Small intestine (tissue), 7 donors: ENCODE measurements at regions not wholly inside any gene's neighbourhood (a gene's known extent, or its start where the extent isn't known, plus 50 kb on each side); places are given as distances from the start of the nearest gene placed in this dataset.

Experiments
- DNase-seq, 2 donors: peaks; one replicate each; pipeline versions ENCODE4 v3.0.0 to v3.0.0-alpha.2; 2013
- FAIRE-seq: peaks from 2 replicates; lab custom pipeline; 2012; peaks lifted over from hg19 to GRCh38; lab: Jason Lieb, UNC
- H3K27ac ChIP-seq, 3 donors: one replicate each; pipeline ENCODE4 v1.5.1; 2013; ENCODE audit warnings: low read length in 2 of 3, mild to moderate bottlenecking in 2 of 3, control low read depth in 1 of 3, inconsistent platforms in 1 of 3, low read depth in 1 of 3, moderate library complexity in 1 of 3
- H3K27me3 ChIP-seq, 3 donors: one replicate each; pipeline ENCODE4 v1.6.1; 2013; ENCODE audit warnings: low read length in 3 of 3, inconsistent platforms in 1 of 3; ENCODE audit not compliant: control insufficient read depth in 3 of 3, insufficient read depth in 3 of 3
- H3K36me3 ChIP-seq, 3 donors: one replicate each; pipeline ENCODE4 v1.6.1; 2013; ENCODE audit warnings: low read length in 3 of 3, inconsistent platforms in 1 of 3, low read depth in 1 of 3, mild to moderate bottlenecking in 1 of 3, moderate library complexity in 1 of 3; ENCODE audit not compliant: control insufficient read depth in 3 of 3, insufficient read depth in 2 of 3
- H3K4me1 ChIP-seq, 3 donors: one replicate each; pipeline ENCODE4 v1.6.1; 2013; ENCODE audit warnings: low read length in 2 of 3, inconsistent platforms in 1 of 3, low read depth in 1 of 3, mild to moderate bottlenecking in 1 of 3, moderate library complexity in 1 of 3; ENCODE audit not compliant: control insufficient read depth in 3 of 3, insufficient read depth in 2 of 3
- H3K4me3 ChIP-seq, 3 donors: one replicate each; pipeline ENCODE4 v1.5.1; 2013; ENCODE audit warnings: low read length in 3 of 3, control low read depth in 1 of 3, inconsistent platforms in 1 of 3, low read depth in 1 of 3, mild to moderate bottlenecking in 1 of 3, moderate library complexity in 1 of 3
- H3K9me3 ChIP-seq, 2 donors: one replicate each; pipeline ENCODE4 v1.6.1; 2013; ENCODE audit warnings: low read depth in 1 of 2, low read length in 1 of 2; ENCODE audit not compliant: control insufficient read depth in 2 of 2, insufficient read depth in 1 of 2
- WGBS, 3 donors: extraction: QIAGEN DNeasy Blood & Tissue Kit; methylation state at CpG; one replicate each; pipeline ENCODE4 v1.1.7; 2013; 5-methylcytosine and 5-hydroxymethylcytosine counted together
- donor health status: healthy with polysubstance abuse.
- donor health status: control.
- donor health status: control.
- donor health status: Bipolar disorder and iron deficiency.
- donor health status: healthy.

- no peak for FAIRE-seq
- Histone ChIP-seq H3K9me3 (no peaks in the 10 kb centered on the region), H3K36me3 (no peaks in the 10 kb centered on the region), H3K27me3 (no peaks in the 10 kb centered on the region), H3K4me1 (no peaks in the 10 kb centered on the region), H3K4me3 (no peak overlapping the region), H3K27ac (no peak overlapping the region)
- WGBS, 3 donors = 91 to 95% (median 94%) methylated on average over 28 of the region's 28 CpGs
- DNase-seq = no peak
Measured at GRCh38 chr9:30574355-30575151, 1809.9 kb upstream of the ACO1 start.

GRCh38 chr9:30575218-30575617, 1809.2 kb upstream of the ACO1 start:
- no peak for DNase-seq
- 89 to 93% (median 92%) methylated on average over 16 of the region's 16 CpGs for WGBS, 3 donors
- Histone ChIP-seq H3K4me1 (no peaks in the 10 kb centered on the region), H3K4me3 (no peak overlapping the region), H3K27me3 (no peaks in the 10 kb centered on the region), H3K9me3 (no peaks in the 10 kb centered on the region), H3K27ac (no peak overlapping the region), H3K36me3 (no peaks in the 10 kb centered on the region)
- no peak for FAIRE-seq

DNA sequence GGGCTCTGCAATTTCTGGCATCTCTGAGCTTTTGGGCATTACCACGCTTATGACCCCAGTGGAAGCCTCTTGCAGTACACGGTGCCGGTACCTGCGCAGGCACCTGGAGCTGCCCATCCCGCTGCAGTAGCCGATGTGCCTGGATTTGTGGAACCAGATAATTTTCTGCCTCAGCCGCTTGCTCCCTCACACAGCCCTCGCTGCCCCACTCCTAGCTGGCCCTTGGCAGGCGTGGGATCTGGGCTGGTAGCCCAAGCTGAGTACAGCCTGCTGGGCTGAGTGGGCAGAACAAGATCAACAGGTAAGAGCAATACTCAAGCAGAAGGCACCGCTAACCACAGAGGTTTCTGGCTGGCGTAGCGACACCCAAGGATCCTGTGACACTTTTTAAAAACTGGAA, 1808.8 kb upstream of the ACO1 start:
- DNase-seq (no peak), FAIRE-seq (no peak)
- whole genome bisulfite sequencing, 3 donors = 93 to 95% (median 94%) methylated on average over 12 of the region's 12 CpGs
- Histone ChIP-seq H3K4me3 (no peak overlapping the region), H3K4me1 (no peaks in the 10 kb centered on the region), H3K27ac (no peak overlapping the region), H3K36me3 (no peaks in the 10 kb centered on the region), H3K27me3 (no peaks in the 10 kb centered on the region), H3K9me3 (no peaks in the 10 kb centered on the region)

- no peaks in the 10 kb centered on the region for H3K27me3 ChIP-seq
Measured at GRCh38 chr9:30579810-30580209, 1804.6 kb upstream of the ACO1 start.

GRCh38 chr9:30582240-30582639, 1802.2 kb upstream of the ACO1 start:
- no peaks in the 10 kb centered on the region for H3K9me3 ChIP-seq
- no peaks in the 10 kb centered on the region for H3K36me3 ChIP-seq
- 66 to 85% (median 67%) methylated on average over 2 of the region's 2 CpGs for WGBS, 3 donors
- H3K27ac ChIP-seq = no peak overlapping the region
- no peaks in the 10 kb centered on the region for H3K27me3 ChIP-seq
- no peak overlapping the region for H3K4me3 ChIP-seq
- FAIRE-seq (no peak), DNase-seq (no peak)
- H3K4me1 ChIP-seq = no peaks in the 10 kb centered on the region

More at GRCh38 chr9:30579810-30580209, 1804.6 kb upstream of the ACO1 start:
- no peaks in the 10 kb centered on the region for H3K36me3 ChIP-seq
- WGBS, 3 donors = 81 to 90% (median 88%) methylated on average over 1 of the region's 1 CpG
- no peak overlapping the region for H3K4me3 ChIP-seq
- H3K4me1 ChIP-seq = no peaks in the 10 kb centered on the region
- FAIRE-seq (no peak), DNase-seq (no peak)
- no peak overlapping the region for H3K27ac ChIP-seq
- H3K9me3 ChIP-seq = no peaks in the 10 kb centered on the region

DNA sequence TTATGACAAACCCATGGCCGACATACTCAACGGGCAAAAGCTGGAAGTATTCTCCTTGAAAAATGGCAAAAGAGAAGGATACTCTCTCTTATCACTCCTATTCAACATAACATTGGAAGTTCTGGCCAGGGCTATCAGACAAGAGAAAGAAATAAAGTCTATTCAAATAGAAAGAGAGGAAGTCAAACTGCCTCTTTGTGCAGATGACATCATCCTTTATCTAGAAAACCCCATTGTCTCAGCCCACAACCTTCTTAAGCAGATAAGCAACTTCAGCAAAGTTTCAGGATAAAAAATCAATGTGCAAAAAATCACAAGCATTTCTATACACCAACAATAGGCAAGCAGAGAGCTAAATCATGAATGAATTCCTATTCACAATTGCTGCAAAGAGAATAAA, 1799.9 kb upstream of the ACO1 start:
- 66 to 86% (median 66%) methylated on average over 2 of the region's 2 CpGs for WGBS, 3 donors
- H3K4me1 ChIP-seq = no peaks in the 10 kb centered on the region
- no peak overlapping the region for H3K27ac ChIP-seq
- no peak overlapping the region for H3K4me3 ChIP-seq
- no peaks in the 10 kb centered on the region for H3K36me3 ChIP-seq
- no peak for FAIRE-seq
- DNase-seq = no peak
- H3K27me3 ChIP-seq = no peaks in the 10 kb centered on the region
- H3K9me3 ChIP-seq = no peaks in the 10 kb centered on the region

DNA sequence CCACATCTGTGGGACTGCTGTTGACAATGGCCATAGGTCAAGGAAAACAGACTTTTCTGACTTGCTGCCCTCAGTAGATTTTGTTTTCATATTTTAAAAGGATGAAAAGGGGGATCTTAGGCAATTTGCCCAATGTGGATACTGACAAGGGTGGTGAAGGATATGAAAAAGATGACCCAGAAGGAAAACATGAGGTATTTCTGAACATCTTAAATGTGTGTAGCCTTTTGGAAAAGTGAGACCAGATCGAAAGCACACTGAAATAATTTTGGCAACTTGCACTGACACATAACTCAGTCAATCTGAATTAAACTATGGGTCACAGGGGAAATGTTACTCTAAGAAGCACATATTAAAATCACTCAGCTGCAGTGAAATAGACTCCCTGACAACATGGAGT, 1793.0 kb upstream of the ACO1 start:
- Histone ChIP-seq H3K4me3 (no peak overlapping the region), H3K9me3 (no peaks in the 10 kb centered on the region), H3K4me1 (no peaks in the 10 kb centered on the region), H3K27ac (no peak overlapping the region), H3K27me3 (no peaks in the 10 kb centered on the region), H3K36me3 (no peaks in the 10 kb centered on the region)
- DNase-seq (no peak), FAIRE-seq (no peak)
- 66 to 83% (median 81%) methylated on average over 1 of the region's 1 CpG for WGBS, 3 donors

DNA sequence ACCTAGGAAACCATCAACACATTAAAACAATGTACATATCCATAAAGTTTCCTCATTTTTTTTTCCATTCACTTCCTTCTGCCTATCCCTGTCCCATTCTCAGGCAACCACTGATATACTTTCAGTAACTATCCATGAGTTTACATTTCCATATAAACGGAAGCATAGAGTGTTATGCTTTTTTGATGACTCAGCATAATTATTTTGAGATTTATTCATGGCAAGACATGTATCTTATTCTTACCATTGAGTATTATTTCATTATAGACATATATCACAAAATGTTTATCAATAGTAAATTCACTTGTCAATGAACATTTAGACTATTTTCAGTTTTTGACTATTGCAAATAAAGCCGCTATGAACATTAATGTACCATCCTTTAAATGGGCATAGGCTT, 1786.8 kb upstream of the ACO1 start:
- no peaks in the 10 kb centered on the region for H3K36me3 ChIP-seq
- H3K9me3 ChIP-seq = no peaks in the 10 kb centered on the region
- no peak for DNase-seq
- H3K4me1 ChIP-seq = no peaks in the 10 kb centered on the region
- 87 to 98% (median 87%) methylated on average over 2 of the region's 2 CpGs for WGBS, 3 donors
- no peaks in the 10 kb centered on the region for H3K27me3 ChIP-seq
- H3K4me3 ChIP-seq = no peak overlapping the region
- FAIRE-seq = no peak
- no peak overlapping the region for H3K27ac ChIP-seq

GRCh38 chr9:30605936-30606335, 1778.5 kb upstream of the ACO1 start:
- DNase-seq = no peak
- no peaks in the 10 kb centered on the region for H3K36me3 ChIP-seq

More at GRCh38 chr9:30605936-30606335, 1778.5 kb upstream of the ACO1 start:
- 72 to 78% (median 73%) methylated on average over 1 of the region's 1 CpG for WGBS, 3 donors
- Histone ChIP-seq H3K27me3 (no peaks in the 10 kb centered on the region), H3K4me3 (no peak overlapping the region), H3K9me3 (peaks cover 0 to 2% of the 10 kb centered on the region in 2 donors), H3K4me1 (no peaks in the 10 kb centered on the region), H3K27ac (no peak overlapping the region)
- no peak for FAIRE-seq
